HUES48 (cell line): ENCODE measurements at regions not wholly inside any gene's neighbourhood (a gene's known extent, or its start where the extent isn't known, plus 50 kb on each side); places are given as distances from the start of the nearest gene placed in this dataset.
"Not testable (repeated sequence)": the region's sequence is repeated elsewhere in the genome, so short reads cannot be mapped to it uniquely, and the experiment has no call there.

Source experiments
- H3K27ac ChIP-seq: one replicate; pipeline ENCODE4 v1.7.0; 2013; ENCODE audit warnings: low read depth, low read length, inconsistent platforms
- H3K27me3 ChIP-seq: 2 replicates; pipeline ENCODE4 v1.6.1; 2013; ENCODE audit warnings: mild to moderate bottlenecking, low read length; ENCODE audit not compliant: control insufficient read depth, insufficient read depth
- H3K36me3 ChIP-seq: 2 replicates; pipeline ENCODE4 v1.6.1; 2013; ENCODE audit warnings: low read length; ENCODE audit not compliant: control insufficient read depth, insufficient read depth
- H3K4me1 ChIP-seq: 2 replicates; pipeline ENCODE4 v1.6.1; 2013; ENCODE audit warnings: mild to moderate bottlenecking, low read length; ENCODE audit not compliant: control insufficient read depth, insufficient read depth
- H3K4me3 ChIP-seq: 2 replicates; pipeline ENCODE4 v1.5.1; 2013; ENCODE audit warnings: mild to moderate bottlenecking, low read depth, low read length
- H3K9ac ChIP-seq: 2 replicates; pipeline ENCODE4 v1.6.1; 2013; ENCODE audit warnings: mild to moderate bottlenecking, low read depth, low read length, moderate library complexity
- H3K9me3 ChIP-seq: 2 replicates; pipeline ENCODE4 v1.6.1; 2013; ENCODE audit warnings: low read length; ENCODE audit not compliant: control insufficient read depth, insufficient read depth

GRCh38 chr6:15908871-15909270, 220.0 kb upstream of the MYLIP start:
- no peak overlapping the region for H3K9ac ChIP-seq
- no peaks in the 10 kb centered on the region for H3K9me3 ChIP-seq
- H3K4me1 ChIP-seq = peaks cover 76% of the 10 kb centered on the region
- H3K4me3 ChIP-seq = no peak overlapping the region
- no peaks in the 10 kb centered on the region for H3K36me3 ChIP-seq
- H3K27me3 ChIP-seq = no peaks in the 10 kb centered on the region
- H3K27ac ChIP-seq = no peak overlapping the region

- H3K9ac ChIP-seq = no peak overlapping the region
- peak overlapping the region; percentile 44 for H3K27ac ChIP-seq
- no peak overlapping the region for H3K4me3 ChIP-seq
- H3K27me3 ChIP-seq = no peaks in the 10 kb centered on the region
- H3K36me3 ChIP-seq = no peaks in the 10 kb centered on the region
- no peaks in the 10 kb centered on the region for H3K9me3 ChIP-seq
- peaks cover 75% of the 10 kb centered on the region for H3K4me1 ChIP-seq
Observed at GRCh38 chr6:15907914-15908518, 220.9 kb upstream of the MYLIP start.

GRCh38 chr6:15907220-15907913, 221.5 kb upstream of the MYLIP start:
- not testable (repeated sequence) for H3K9ac ChIP-seq, H3K4me3 ChIP-seq, H3K9me3 ChIP-seq, H3K36me3 ChIP-seq, H3K27me3 ChIP-seq
- Histone ChIP-seq H3K27ac (peak overlapping the region; percentile 44), H3K4me1 (peaks cover 69% of the 10 kb centered on the region)

- Histone ChIP-seq H3K9ac (no peak overlapping the region), H3K4me3 (no peak overlapping the region), H3K36me3 (no peaks in the 10 kb centered on the region), H3K27me3 (no peaks in the 10 kb centered on the region), H3K9me3 (no peaks in the 10 kb centered on the region), H3K4me1 (peaks cover 64% of the 10 kb centered on the region), H3K27ac (no peak overlapping the region)
Observed at GRCh38 chr6:15906420-15907016, 222.4 kb upstream of the MYLIP start.

GRCh38 chr6:15905488-15906419, 223.1 kb upstream of the MYLIP start:
- peak overlapping the region; percentile 38 for H3K27ac ChIP-seq
- no peaks in the 10 kb centered on the region for H3K9me3 ChIP-seq
- H3K4me3 ChIP-seq = no peak overlapping the region
- no peak overlapping the region for H3K9ac ChIP-seq
- H3K36me3 ChIP-seq = no peaks in the 10 kb centered on the region
- no peaks in the 10 kb centered on the region for H3K27me3 ChIP-seq
- peaks cover 63% of the 10 kb centered on the region for H3K4me1 ChIP-seq

- no peaks in the 10 kb centered on the region for H3K9me3 ChIP-seq
- H3K4me3 ChIP-seq = no peak overlapping the region
- H3K36me3 ChIP-seq = no peaks in the 10 kb centered on the region
- no peak overlapping the region for H3K9ac ChIP-seq
- peak overlapping the region; percentile 38 for H3K27ac ChIP-seq
- no peaks in the 10 kb centered on the region for H3K27me3 ChIP-seq
- peaks cover 56% of the 10 kb centered on the region for H3K4me1 ChIP-seq
Observed at GRCh38 chr6:15904651-15905376, 224.1 kb upstream of the MYLIP start.

- no peak overlapping the region for H3K27ac ChIP-seq
- no peak overlapping the region for H3K9ac ChIP-seq
- H3K9me3 ChIP-seq = no peaks in the 10 kb centered on the region
- H3K4me3 ChIP-seq = no peak overlapping the region
- no peaks in the 10 kb centered on the region for H3K36me3 ChIP-seq
- peaks cover 50% of the 10 kb centered on the region for H3K4me1 ChIP-seq
- H3K27me3 ChIP-seq = no peaks in the 10 kb centered on the region
Observed at GRCh38 chr6:15901141-15902115, 227.5 kb upstream of the MYLIP start.

GRCh38 chr6:15898693-15899092, 230.2 kb upstream of the MYLIP start:
- Histone ChIP-seq H3K9ac (no peak overlapping the region), H3K4me1 (peaks cover 49% of the 10 kb centered on the region), H3K9me3 (no peaks in the 10 kb centered on the region), H3K4me3 (no peak overlapping the region), H3K27me3 (no peaks in the 10 kb centered on the region), H3K27ac (no peak overlapping the region), H3K36me3 (no peaks in the 10 kb centered on the region)

GRCh38 chr6:15897063-15897876, 231.6 kb upstream of the MYLIP start:
- H3K27ac ChIP-seq = no peak overlapping the region

More at GRCh38 chr6:15897063-15897876, 231.6 kb upstream of the MYLIP start:
- Histone ChIP-seq H3K9me3 (peaks cover 7% of the 10 kb centered on the region), H3K9ac (no peak overlapping the region), H3K36me3 (no peaks in the 10 kb centered on the region), H3K27me3 (no peaks in the 10 kb centered on the region), H3K4me1 (peaks cover 50% of the 10 kb centered on the region), H3K4me3 (no peak overlapping the region)
